ENCODE measurements at regions not wholly inside any gene's neighbourhood (a gene's known extent, or its start where the extent isn't known, plus 50 kb on each side); places are given as distances from the start of the nearest gene placed in this dataset.

DNA sequence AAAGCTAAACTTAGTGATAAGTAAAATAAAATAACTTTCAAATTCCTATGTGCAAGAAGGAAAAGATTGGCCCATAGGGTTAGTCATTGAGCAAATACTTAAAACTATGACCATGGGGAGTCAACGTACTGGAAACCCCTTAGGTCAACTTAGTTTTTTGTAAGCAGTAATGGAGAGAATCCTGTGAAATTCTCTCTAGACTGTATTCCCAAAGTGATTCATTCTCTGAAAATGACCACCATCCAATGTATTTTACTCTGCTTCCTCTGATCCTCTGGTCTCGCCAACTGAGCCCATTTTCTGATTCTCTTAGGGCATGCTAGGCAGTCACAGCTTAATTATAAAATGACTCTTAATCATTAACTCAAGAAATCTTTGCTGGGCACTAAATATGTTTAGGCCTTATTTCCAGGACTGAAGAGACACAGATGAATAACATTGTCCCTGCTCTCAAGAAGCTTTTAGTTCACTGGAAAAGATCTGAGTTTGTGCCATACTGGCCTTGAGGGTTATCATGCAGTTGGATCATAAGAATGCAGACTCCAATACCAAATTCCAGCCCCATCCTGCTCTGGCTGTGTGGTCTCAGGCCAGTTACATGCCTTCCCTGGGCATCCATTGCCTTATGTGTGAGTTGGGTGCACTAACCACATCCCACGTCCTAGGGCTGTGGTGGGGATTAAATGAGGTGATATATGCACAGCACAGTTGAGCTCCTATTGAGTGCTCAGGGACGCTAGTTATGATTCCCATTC, 732.4 kb downstream of the AACS start:
- H3K27me3 Mint-ChIP-seq (ENCODE audit: insufficient read depth) = no peaks in the 10 kb centered on the region
- no peaks in the 10 kb centered on the region; the same call in 1 of the 2 replicates for H3K36me3 Mint-ChIP-seq (ENCODE audit: low read depth)
- no peak overlapping the region for H3K4me3 Mint-ChIP-seq
- H3K4me1 Mint-ChIP-seq (ENCODE audit: low read depth) = no peaks in the 10 kb centered on the region
- DNase-seq = no peak
- TF ChIP-seq, protein P1, sequence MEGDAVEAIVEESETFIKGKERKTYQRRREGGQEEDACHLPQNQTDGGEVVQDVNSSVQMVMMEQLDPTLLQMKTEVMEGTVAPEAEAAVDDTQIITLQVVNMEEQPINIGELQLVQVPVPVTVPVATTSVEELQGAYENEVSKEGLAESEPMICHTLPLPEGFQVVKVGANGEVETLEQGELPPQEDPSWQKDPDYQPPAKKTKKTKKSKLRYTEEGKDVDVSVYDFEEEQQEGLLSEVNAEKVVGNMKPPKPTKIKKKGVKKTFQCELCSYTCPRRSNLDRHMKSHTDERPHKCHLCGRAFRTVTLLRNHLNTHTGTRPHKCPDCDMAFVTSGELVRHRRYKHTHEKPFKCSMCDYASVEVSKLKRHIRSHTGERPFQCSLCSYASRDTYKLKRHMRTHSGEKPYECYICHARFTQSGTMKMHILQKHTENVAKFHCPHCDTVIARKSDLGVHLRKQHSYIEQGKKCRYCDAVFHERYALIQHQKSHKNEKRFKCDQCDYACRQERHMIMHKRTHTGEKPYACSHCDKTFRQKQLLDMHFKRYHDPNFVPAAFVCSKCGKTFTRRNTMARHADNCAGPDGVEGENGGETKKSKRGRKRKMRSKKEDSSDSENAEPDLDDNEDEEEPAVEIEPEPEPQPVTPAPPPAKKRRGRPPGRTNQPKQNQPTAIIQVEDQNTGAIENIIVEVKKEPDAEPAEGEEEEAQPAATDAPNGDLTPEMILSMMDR (IDR thresholded peaks at IDR 0.05) = no peak
- H3K27ac Mint-ChIP-seq = no peak overlapping the region
- H3K9me3 Mint-ChIP-seq = peaks cover 56% of the 10 kb centered on the region

DNA sequence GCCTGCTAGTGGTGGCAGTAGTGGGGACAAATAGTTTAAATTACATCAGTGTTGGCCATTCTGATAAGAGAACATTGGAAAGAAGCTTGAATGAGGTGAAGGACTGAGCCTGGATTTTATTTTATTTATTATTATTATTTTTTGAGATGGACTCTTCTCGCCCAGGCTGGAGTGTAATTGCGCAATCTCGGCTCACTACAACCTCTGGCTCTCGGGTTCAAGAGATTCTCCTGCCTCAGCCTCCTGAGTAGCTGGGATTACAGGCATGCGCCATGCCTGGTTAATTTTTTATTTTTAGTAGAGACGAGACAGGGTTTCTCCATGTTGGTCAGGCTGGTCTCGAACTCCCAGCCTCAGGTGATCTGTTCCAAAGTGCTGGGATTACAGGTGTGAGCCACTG, 739.4 kb downstream of the AACS start:
- Mint-ChIP-seq H3K4me1 (ENCODE audit: low read depth) (no peaks in the 10 kb centered on the region), H3K27me3 (ENCODE audit: insufficient read depth) (no peaks in the 10 kb centered on the region), H3K27ac (no peak overlapping the region), H3K36me3 (ENCODE audit: low read depth) (no peaks in the 10 kb centered on the region; the same call in 1 of the 2 replicates), H3K4me3 (no peak overlapping the region), H3K9me3 (peaks cover 57% of the 10 kb centered on the region)
- TF ChIP-seq, protein P1 (IDR thresholded peaks at IDR 0.05) = no peak
- no peak for DNase-seq

DNA sequence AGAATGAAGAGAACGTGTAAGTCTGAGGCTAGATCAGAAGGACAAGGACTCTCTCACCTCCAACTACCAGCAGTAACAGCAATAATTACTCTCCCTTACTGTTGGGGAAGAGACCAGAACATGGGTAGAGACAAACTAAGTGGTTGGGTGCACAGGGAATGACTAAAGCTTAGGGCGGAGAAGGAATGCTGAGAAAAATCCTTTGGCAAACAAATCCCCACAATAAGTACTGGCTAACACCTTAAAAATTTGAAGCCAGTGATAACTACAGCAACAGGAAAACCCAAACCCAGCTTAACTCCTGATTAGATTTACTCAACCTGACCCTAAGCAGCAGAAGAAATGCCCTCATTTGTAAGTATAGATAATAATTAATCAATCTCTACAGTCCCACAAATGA, 759.0 kb downstream of the AACS start:
- Mint-ChIP-seq H3K27ac (no peak overlapping the region), H3K27me3 (ENCODE audit: insufficient read depth) (no peaks in the 10 kb centered on the region), H3K9me3 (peaks cover 43% of the 10 kb centered on the region), H3K4me1 (ENCODE audit: low read depth) (no peaks in the 10 kb centered on the region), H3K4me3 (no peak overlapping the region), H3K36me3 (ENCODE audit: low read depth) (no peaks in the 10 kb centered on the region)
- no peak for DNase-seq
- TF ChIP-seq, protein P1 (IDR thresholded peaks at IDR 0.05) = no peak

DNA sequence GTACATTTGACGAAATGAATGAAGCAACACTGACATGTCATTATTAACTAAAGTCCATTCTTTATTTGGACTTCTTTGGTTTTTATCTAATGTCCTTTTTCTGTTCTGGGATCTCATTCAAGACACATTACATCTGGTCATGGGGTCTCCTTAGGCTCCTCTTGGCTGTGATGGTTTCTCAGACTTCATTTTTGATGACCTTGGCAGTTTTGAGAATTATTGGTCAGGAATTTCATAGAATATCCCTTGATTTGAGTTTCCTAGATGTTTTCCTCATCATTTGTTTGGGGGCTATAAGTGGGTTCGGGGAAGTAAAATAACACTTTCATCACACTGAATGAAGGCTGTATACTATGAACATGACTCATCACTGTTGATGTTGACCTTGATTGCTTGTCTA, 770.6 kb downstream of the AACS start:
- no peaks in the 10 kb centered on the region for H3K27me3 Mint-ChIP-seq (ENCODE audit: insufficient read depth)

DNA sequence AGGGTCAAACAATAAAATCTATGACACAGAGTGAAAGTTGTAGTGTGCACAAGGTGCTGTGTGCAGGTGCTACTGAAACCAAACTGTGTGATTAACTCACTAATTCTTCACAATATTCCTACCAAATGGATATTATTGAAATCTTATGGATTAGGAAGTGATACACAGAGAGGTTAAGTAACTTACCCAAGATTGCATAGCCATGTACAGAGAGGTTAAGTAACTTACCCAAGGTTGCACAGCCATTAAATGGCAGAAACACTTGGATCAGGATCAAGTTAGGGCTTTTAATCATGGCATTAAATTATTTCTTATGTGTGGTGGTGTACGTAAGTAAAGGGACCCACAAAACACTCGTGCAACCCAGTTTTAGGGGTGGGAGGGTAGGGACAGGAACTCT, 771.4 kb downstream of the AACS start:
- H3K4me3 Mint-ChIP-seq = no peak overlapping the region

More for the DNA sequence above, 770.6 kb downstream of the AACS start:
- TF ChIP-seq, protein P1 (IDR thresholded peaks at IDR 0.05) = no peak
- H3K27ac Mint-ChIP-seq = no peak overlapping the region
- DNase-seq = no peak
- no peaks in the 10 kb centered on the region for H3K4me1 Mint-ChIP-seq (ENCODE audit: low read depth)
- no peak overlapping the region for H3K4me3 Mint-ChIP-seq
- peaks cover 51% of the 10 kb centered on the region for H3K9me3 Mint-ChIP-seq
- peaks cover 5% of the 10 kb centered on the region; the same call in 1 of the 2 replicates for H3K36me3 Mint-ChIP-seq (ENCODE audit: low read depth)

More for the DNA sequence above, 771.4 kb downstream of the AACS start:
- peaks cover 9% of the 10 kb centered on the region; the same call in 1 of the 2 replicates for H3K36me3 Mint-ChIP-seq (ENCODE audit: low read depth)
- DNase-seq = no peak
- peaks cover 52% of the 10 kb centered on the region for H3K9me3 Mint-ChIP-seq
- no peak overlapping the region for H3K27ac Mint-ChIP-seq
- no peaks in the 10 kb centered on the region for H3K27me3 Mint-ChIP-seq (ENCODE audit: insufficient read depth)
- H3K4me1 Mint-ChIP-seq (ENCODE audit: low read depth) = no peaks in the 10 kb centered on the region
- TF ChIP-seq, protein P1 (IDR thresholded peaks at IDR 0.05) = no peak
